Activated CD8-positive, alpha-beta T cell treated with anti-CD3 and anti-CD28 coated beads for 36 hours (primary cell): ENCODE measurements at regions not wholly inside any gene's neighbourhood (a gene's known extent, or its start where the extent isn't known, plus 50 kb on each side); places are given as distances from the start of the nearest gene placed in this dataset.

ENCODE experiments used
- ATAC-seq: fragments of 200-7000 bp; cut with Tn5 transposase; one replicate; pipeline ENCODE4 v1.10.0; 2021; ENCODE audit warnings: mild to moderate bottlenecking, moderate library complexity
- CTCF ChIA-PET: fragments of 350-600 bp; sonication (Branson Sonifier 250); formaldehyde crosslinking; loops from one replicate; lab custom pipeline; 2021; ENCODE audit warnings: antibody characterized with exemption; lab: Charles Lee
- POLR2A ChIA-PET: fragments of 350-600 bp; sonication (Branson Sonifier 250); formaldehyde crosslinking; loops from one replicate; lab custom pipeline; 2021; ENCODE audit warnings: antibody characterized with exemption; lab: Charles Lee
- DNase-seq: peaks from one replicate; pipeline ENCODE4 v3.0.0-alpha.2; 2020
- H3K27ac Mint-ChIP-seq: one replicate; pipeline ENCODE4 v1.8.0; 2021; ENCODE audit warnings: mild to moderate bottlenecking, mixed read lengths
- H3K27me3 Mint-ChIP-seq: one replicate; pipeline ENCODE4 v1.8.0; 2021; ENCODE audit warnings: mixed read lengths
- H3K36me3 Mint-ChIP-seq: one replicate; pipeline ENCODE4 v1.8.0; 2021; ENCODE audit warnings: low read depth, mixed read lengths
- H3K4me1 Mint-ChIP-seq: one replicate; pipeline ENCODE4 v1.8.0; 2021; ENCODE audit warnings: low read depth, mixed read lengths
- H3K4me3 Mint-ChIP-seq: one replicate; pipeline ENCODE4 v1.8.0; 2021; ENCODE audit warnings: mild to moderate bottlenecking, moderate library complexity, mixed read lengths
- H3K9me3 Mint-ChIP-seq: one replicate; pipeline ENCODE4 v1.8.0; 2021; ENCODE audit warnings: mixed read lengths
- CTCF ChIP-seq: fragments of 200-600 bp; IDR thresholded peaks from one replicate; pipeline ENCODE4 v1.8.0; 2022; ENCODE audit warnings: antibody characterized with exemption, mild to moderate bottlenecking
- intact Hi-C: fragments of 100-400 bp; cut with micrococcal nuclease; formaldehyde crosslinking; loops from one replicate; pipeline ENCODE4 v1.10.0; 2022

GRCh38 chr2:220269367-220269766 lies 641.9 kb downstream of the SLC4A3 start:
- no peak for ATAC-seq
- intact Hi-C loops, result no loop called here
- no peak for DNase-seq
- no peaks in the 10 kb centered on the region for H3K9me3 Mint-ChIP-seq
- POLR2A ChIA-PET, result no interaction called here
- no peak for TF ChIP-seq CTCF
- no peaks in the 10 kb centered on the region for H3K36me3 Mint-ChIP-seq
- CTCF ChIA-PET, result no interaction called here
- no peaks in the 10 kb centered on the region for H3K4me1 Mint-ChIP-seq
- H3K4me3 Mint-ChIP-seq, result no peak overlapping the region
- H3K27ac Mint-ChIP-seq, result no peak overlapping the region
- no peaks in the 10 kb centered on the region for H3K27me3 Mint-ChIP-seq

DNA sequence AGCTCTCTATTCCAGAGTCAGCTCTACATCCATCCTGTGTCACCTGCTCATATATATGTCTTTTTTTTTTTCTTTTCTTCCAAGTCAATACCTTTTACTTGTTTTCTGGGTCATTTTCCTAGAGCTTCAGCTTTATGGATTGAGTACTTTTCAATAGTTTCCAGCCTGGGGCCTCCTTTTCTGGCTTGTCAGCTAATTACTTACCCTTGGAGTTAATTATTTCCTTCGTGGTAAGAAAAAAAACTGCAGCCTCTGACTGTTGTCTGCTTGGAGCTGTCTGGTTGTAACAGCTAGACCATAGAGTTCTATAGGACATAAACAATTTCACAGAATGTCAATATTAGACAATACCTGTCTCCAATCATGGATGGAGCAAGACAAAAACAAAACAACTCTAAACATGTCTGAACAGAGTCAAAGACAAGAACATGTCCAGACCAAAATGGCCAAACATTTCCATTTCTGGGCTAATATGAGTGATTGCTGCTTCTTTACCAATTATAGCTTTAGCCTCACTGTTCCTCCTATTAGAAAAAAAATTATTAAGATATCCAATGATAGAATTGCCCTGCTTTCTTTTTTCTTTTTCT lies 643.1 kb downstream of the SLC4A3 start:
- intact Hi-C loops, result no loop called here
- TF ChIP-seq CTCF, result no peak
- no peaks in the 10 kb centered on the region for H3K4me1 Mint-ChIP-seq
- POLR2A ChIA-PET, result interaction anchor here (1.1 kb wide), 1 partner anchor 145 kb away, joined by 4 read pairs; no protein-coding TSS in a partner anchor
- no peaks in the 10 kb centered on the region for H3K9me3 Mint-ChIP-seq
- no peak overlapping the region for H3K27ac Mint-ChIP-seq
- DNase-seq (no peak), ATAC-seq (no peak)
- H3K27me3 Mint-ChIP-seq, result no peaks in the 10 kb centered on the region
- no peaks in the 10 kb centered on the region for H3K36me3 Mint-ChIP-seq
- CTCF ChIA-PET, result no interaction called here
- no peak overlapping the region for H3K4me3 Mint-ChIP-seq

DNA sequence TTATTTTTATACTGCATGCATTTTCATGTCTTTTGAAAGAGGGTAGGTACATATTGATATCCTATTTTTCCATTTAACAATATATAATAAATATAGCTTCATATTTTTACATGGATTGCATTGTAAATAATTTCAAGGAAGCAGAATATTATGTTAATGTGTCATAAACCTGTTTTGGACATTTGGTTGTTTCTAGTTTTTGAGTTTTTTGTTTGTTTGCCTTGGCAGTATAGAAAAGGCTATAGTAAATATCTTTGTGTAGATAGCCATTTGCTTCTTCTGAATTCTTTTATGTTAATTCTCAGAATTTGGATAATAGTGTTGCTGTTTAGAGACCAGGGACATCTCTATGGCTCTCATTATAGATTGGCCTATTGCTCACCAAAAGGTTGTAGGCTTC lies 645.2 kb downstream of the SLC4A3 start:
- H3K27me3 Mint-ChIP-seq, result no peaks in the 10 kb centered on the region
- no peak for TF ChIP-seq CTCF
- H3K27ac Mint-ChIP-seq, result no peak overlapping the region
- ATAC-seq, result no peak
- CTCF ChIA-PET, result no interaction called here
- intact Hi-C loops, result no loop called here
- no peak overlapping the region for H3K4me3 Mint-ChIP-seq
- POLR2A ChIA-PET, result no interaction called here
- no peak for DNase-seq
- no peaks in the 10 kb centered on the region for H3K9me3 Mint-ChIP-seq
- no peaks in the 10 kb centered on the region for H3K4me1 Mint-ChIP-seq
- H3K36me3 Mint-ChIP-seq, result no peaks in the 10 kb centered on the region

DNA sequence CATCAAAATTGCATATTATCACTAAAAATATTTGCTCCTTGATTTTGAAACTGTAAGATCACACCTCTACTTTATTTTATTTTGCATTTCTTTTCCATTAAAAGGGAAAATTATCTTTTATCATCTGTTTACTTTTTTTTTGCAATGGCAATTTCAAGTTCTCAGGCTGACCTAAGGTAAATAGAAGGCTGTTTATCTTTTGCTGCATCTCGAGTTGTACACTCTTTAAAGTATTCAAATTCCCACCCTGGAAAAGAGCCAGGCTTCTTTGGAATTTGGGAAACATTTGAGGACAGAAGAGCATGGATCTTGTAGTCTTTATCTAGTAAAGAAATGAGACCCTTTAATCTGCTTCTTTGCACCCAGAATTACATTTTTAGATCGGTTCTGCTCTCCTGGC lies 645.7 kb downstream of the SLC4A3 start:
- H3K4me1 Mint-ChIP-seq, result no peaks in the 10 kb centered on the region
- TF ChIP-seq CTCF, result no peak
- DNase-seq (no peak), ATAC-seq (no peak)
- H3K36me3 Mint-ChIP-seq, result no peaks in the 10 kb centered on the region
- no peaks in the 10 kb centered on the region for H3K9me3 Mint-ChIP-seq
- no peaks in the 10 kb centered on the region for H3K27me3 Mint-ChIP-seq
- no peak overlapping the region for H3K27ac Mint-ChIP-seq
- CTCF ChIA-PET, result no interaction called here
- intact Hi-C loops, result no loop called here
- H3K4me3 Mint-ChIP-seq, result no peak overlapping the region
- POLR2A ChIA-PET, result no interaction called here

- TF ChIP-seq CTCF, result no peak
- no peaks in the 10 kb centered on the region for H3K27me3 Mint-ChIP-seq
- DNase-seq (no peak), ATAC-seq (no peak)
- no peaks in the 10 kb centered on the region for H3K36me3 Mint-ChIP-seq
- no peaks in the 10 kb centered on the region for H3K4me1 Mint-ChIP-seq
- CTCF ChIA-PET, result no interaction called here
- POLR2A ChIA-PET, result no interaction called here
- no peak overlapping the region for H3K27ac Mint-ChIP-seq
- no peaks in the 10 kb centered on the region for H3K9me3 Mint-ChIP-seq
- H3K4me3 Mint-ChIP-seq, result no peak overlapping the region
- intact Hi-C loops, result no loop called here
Observed at GRCh38 chr2:220275454-220275853, 648.0 kb downstream of the SLC4A3 start.
